HepG2 (cell line): ENCODE measurements at regions not wholly inside any gene's neighbourhood (a gene's known extent, or its start where the extent isn't known, plus 50 kb on each side); places are given as distances from the start of the nearest gene placed in this dataset.

Source experiments
- ATAC-seq: fragments of 200-7000 bp; cut with Tn5 transposase; 3 replicates; pipeline ENCODE4 v1.9.1; 2020; ENCODE audit warnings: mild to moderate bottlenecking, moderate library complexity
- BruUV-seq: library from RNA; stranded (reverse); fragments of 400-500 nt; replicated peaks from 2 replicates; lab custom pipeline; 2021; lab: Mats Ljungman, UMichigan
- CTCF ChIA-PET: fragments of 300-600 bp; formaldehyde crosslinking; extraction: SDS; loops from one replicate; lab custom pipeline; 2021; ENCODE audit warnings: low total read pairs, inconsistent platforms, low intra/inter-chr PET ratio; lab: Yijun Ruan, JAX
- POLR2A ChIA-PET: fragments of 350-600 bp; sonication (Branson Sonifier 250); formaldehyde crosslinking; loops from one replicate; lab custom pipeline; 2020; ENCODE audit warnings: antibody characterized with exemption, inconsistent platforms; lab: Yijun Ruan, JAX
- DNase-seq: peaks from one replicate; pipeline ENCODE4 v3.0.0-alpha.2; 2015; ENCODE audit warnings: low spot score
- FAIRE-seq: peaks from 3 replicates; lab custom pipeline; 2011; peaks lifted over from hg19 to GRCh38; lab: Jason Lieb, UNC
- H2AFZ ChIP-seq: one replicate; pipeline ENCODE4 v1.6.1; 2011; ENCODE audit warnings: low read length, inconsistent platforms
- H3K27ac ChIP-seq: fragments of 300-600 bp; 3 replicates; pipeline ENCODE4 v1.8.0; 2011; ENCODE audit warnings: mixed run types, mild to moderate bottlenecking, mixed read lengths, low read length, inconsistent platforms; ENCODE audit not compliant: insufficient read depth; ENCODE audit errors: extremely low read length
- H3K27me3 ChIP-seq, 2 experiments: fragments of 200-600 bp in 1 of 2; 2 replicates in 1 of 2; 3 replicates in 1 of 2; pipeline versions ENCODE4 v1.6.0 to v1.8.0; 2011; ENCODE audit warnings: low read length in 2 of 2, mild to moderate bottlenecking in 2 of 2, moderate library complexity in 2 of 2, inconsistent platforms in 1 of 2; ENCODE audit not compliant: insufficient read depth in 2 of 2, control insufficient read depth in 1 of 2
- H3K36me3 ChIP-seq, 2 experiments: fragments of 200-600 bp in 1 of 2; replicated peaks in 1 of 2; 2 replicates in 1 of 2; 3 replicates in 1 of 2; pipeline versions ENCODE4 v1.5.1 to v1.8.0; 2011; ENCODE audit warnings: low read length in 2 of 2, inconsistent platforms in 1 of 2; ENCODE audit not compliant: insufficient read depth in 2 of 2, control insufficient read depth in 1 of 2
- H3K4me1 ChIP-seq: 2 replicates; pipeline ENCODE4 v1.5.1; 2012; ENCODE audit warnings: low read length, inconsistent platforms; ENCODE audit not compliant: insufficient read depth
- H3K4me2 ChIP-seq: 2 replicates; pipeline ENCODE4 v1.6.0; 2011; ENCODE audit warnings: low read depth, low read length, inconsistent platforms
- H3K4me3 ChIP-seq, 3 experiments: fragments of 200-600 bp in 1 of 3; sonication (generic), shearing (Covaris generic) in 1 of 3; replicated peaks in 1 of 3; 2 replicates each; pipeline ENCODE4 v1.5.1; 2011 to 2016; ENCODE audit warnings: low read length in 3 of 3, inconsistent platforms in 2 of 3, low read depth in 2 of 3, mild to moderate bottlenecking in 2 of 3, control low read depth in 1 of 3, mixed read lengths in 1 of 3; ENCODE audit not compliant: insufficient read depth in 1 of 3
- H3K79me2 ChIP-seq: one replicate; pipeline ENCODE4 v1.6.1; 2011; ENCODE audit warnings: low read length, inconsistent platforms; ENCODE audit not compliant: insufficient read depth
- H3K9ac ChIP-seq: 2 replicates; pipeline ENCODE4 v1.6.0; 2011; ENCODE audit warnings: mild to moderate bottlenecking, low read depth, low read length, inconsistent platforms; ENCODE audit not compliant: insufficient read depth
- H3K9me3 ChIP-seq: 2 replicates; pipeline ENCODE4 v1.5.1; 2012; ENCODE audit warnings: mild to moderate bottlenecking, low read length
- H4K20me1 ChIP-seq: 2 replicates; pipeline ENCODE4 v1.6.0; 2011; ENCODE audit warnings: inconsistent platforms, mild to moderate bottlenecking, low read length, moderate library complexity; ENCODE audit not compliant: insufficient read depth
- HDAC1 ChIP-seq: sonication (generic); formaldehyde crosslinking; IDR thresholded peaks from 2 replicates; pipeline ENCODE4 v1.5.1; 2020; ENCODE audit warnings: mild to moderate bottlenecking, missing genetic modification reagents
- PHF8 ChIP-seq: sonication (generic); formaldehyde crosslinking; IDR thresholded peaks from 2 replicates; pipeline ENCODE4 v1.5.0; 2020; ENCODE audit warnings: missing genetic modification reagents
- PRDM10 ChIP-seq: sonication (generic); formaldehyde crosslinking; IDR thresholded peaks from 2 replicates; pipeline ENCODE4 v1.4.0; 2020; ENCODE audit warnings: low read depth, missing genetic modification reagents
- ZFP36 ChIP-seq: fragments of 150-350 bp; IDR thresholded peaks from 2 replicates; pipeline ENCODE4 v1.6.1; 2018; ENCODE audit warnings: borderline replicate concordance, low read length, low read depth; ENCODE audit not compliant: partially characterized antibody
- ZFP90 ChIP-seq: sonication (generic); formaldehyde crosslinking; IDR thresholded peaks from 2 replicates; pipeline ENCODE4 v1.8.0; 2022; ENCODE audit warnings: missing genetic modification reagents, mild to moderate bottlenecking, inconsistent platforms, borderline replicate concordance
- ZNF761 ChIP-seq: sonication (generic); formaldehyde crosslinking; conservative IDR thresholded peaks from 2 replicates; pipeline ENCODE4 v1.4.0; 2020; ENCODE audit warnings: mild to moderate bottlenecking, missing genetic modification reagents
- WGBS: methylation state at CpG from one replicate; pipeline ENCODE4 v1.1.6; 2017; ENCODE audit warnings: low lambda C conversion rate; 5-methylcytosine and 5-hydroxymethylcytosine counted together
- in situ Hi-C: cut with HindIII; loops from 2 replicates; pipeline ENCODE4 v1.10.0; 2017; ENCODE audit warnings: low pct_unique_long_range_greater_than_20kb; ENCODE audit not compliant: extremely low pct_ligation_motif_present
- intact Hi-C: fragments of 100-400 bp; cut with micrococcal nuclease; formaldehyde crosslinking; loops from one replicate; pipeline ENCODE4 v1.10.0; 2022; ENCODE audit not compliant: unreplicated experiment

- Histone ChIP-seq H4K20me1 (no peaks in the 10 kb centered on the region), H3K79me2 (no peaks in the 10 kb centered on the region), H2AFZ (no peak overlapping the region), H3K36me3 (no peaks in the 10 kb centered on the region), H3K27me3 (0 out of 5 replicates have a peak, but pooled peaks cover 0 to 1% of the 10 kb centered on the region in 2 experiments), H3K9ac (no peak overlapping the region), H3K4me2 (no peak overlapping the region), H3K9me3 (no peaks in the 10 kb centered on the region), H3K4me3 (no peak overlapping the region), H3K4me1 (no peaks in the 10 kb centered on the region), H3K27ac (no peak overlapping the region)
- in situ Hi-C loops (no loop called here), intact Hi-C loops (no loop called here)
- FAIRE-seq (no peak), ATAC-seq (no peak), DNase-seq (no peak)
- no TSS peak for BruUV-seq
- 50% methylated on average over 2 of the region's 5 CpGs for WGBS
- no peak for TF ChIP-seq PRDM10 (CRISPR knock-in tag)
- no peak for TF ChIP-seq ZFP36
- TF ChIP-seq HDAC1, result no peak
- no peak for TF ChIP-seq PHF8 (CRISPR knock-in tag)
- TF ChIP-seq ZFP90 (CRISPR knock-in tag), result no peak
- no peak for TF ChIP-seq ZNF761 (CRISPR knock-in tag)
- POLR2A ChIA-PET, result no interaction called here
- CTCF ChIA-PET, result no interaction called here
These were observed 189.0 kb downstream of the GALNT1 start for GRCh38 chr18:35770376-35771014.
